HG03354 (cell line): ENCODE measurements at regions not wholly inside any gene's neighbourhood (a gene's known extent, or its start where the extent isn't known, plus 50 kb on each side); places are given as distances from the start of the nearest gene placed in this dataset.

Experiments
- ATAC-seq: cut with Tn5 transposase; IDR thresholded peaks from one replicate; pipeline ENCODE4 v1.9.1; 2021; ENCODE audit warnings: mild to moderate bottlenecking; ENCODE audit not compliant: unreplicated experiment, poor library complexity, severe bottlenecking

DNA sequence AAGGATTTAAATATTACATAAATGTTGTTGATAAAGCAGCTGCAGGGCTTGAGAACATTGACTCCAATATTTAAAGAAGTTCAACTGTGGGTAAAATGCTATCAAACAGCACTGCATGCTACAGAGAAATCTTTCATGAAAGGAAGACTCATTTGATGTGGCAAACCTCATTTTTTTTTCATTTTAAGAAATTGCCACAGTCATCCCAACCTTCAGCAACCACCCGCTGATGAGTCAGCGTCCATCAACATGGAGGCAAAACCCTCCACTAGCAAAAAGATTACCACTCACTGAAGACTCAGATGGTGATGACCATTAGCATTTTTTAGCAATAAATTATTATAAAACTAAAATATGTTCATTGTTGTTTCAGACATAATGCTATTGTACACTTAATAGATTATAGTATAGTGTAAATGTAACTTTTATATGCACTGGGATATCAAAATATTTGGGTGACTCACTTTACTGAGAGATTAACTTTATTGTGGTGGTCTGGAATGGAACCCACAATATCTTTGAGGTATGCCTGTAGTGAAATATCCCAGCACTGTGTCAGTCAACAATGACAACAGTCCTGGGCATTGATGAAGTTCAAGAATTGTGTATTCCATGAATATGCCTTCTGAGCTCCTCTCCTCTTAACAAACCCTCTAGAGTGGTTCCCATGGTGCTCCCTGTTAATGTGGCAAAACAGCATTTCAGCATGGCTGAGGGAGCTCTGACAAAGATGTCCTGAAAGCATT is 52.4 kb upstream of the SOX21 start:
- ATAC-seq, result no peak
